Gastroesophageal sphincter (tissue), 3 donors: ENCODE measurements at regions not wholly inside any gene's neighbourhood (a gene's known extent, or its start where the extent isn't known, plus 50 kb on each side); places are given as distances from the start of the nearest gene placed in this dataset.

Source experiments
- CTCF ChIP-seq, 4 experiments: fragments of 200-600 bp in 2 of 4; fragments of 450-650 bp in 2 of 4; sonication (generic) in 1 of 4; IDR thresholded peaks; one replicate each; pipeline ENCODE4 v1.5.1; 2017 to 2019; ENCODE audit warnings: antibody characterized with exemption in 4 of 4, mild to moderate bottlenecking in 2 of 4, moderate library complexity in 2 of 4
- EP300 ChIP-seq: sonication (generic); formaldehyde crosslinking; IDR thresholded peaks from one replicate; pipeline ENCODE4 v1.6.1; 2017; ENCODE audit warnings: antibody characterized with exemption, mild to moderate bottlenecking
- POLR2A ChIP-seq, 2 donors: fragments of 450-650 bp; IDR thresholded peaks; one replicate each; pipeline ENCODE4 v1.6.1; 2017; ENCODE audit warnings: antibody characterized with exemption in 2 of 2, mild to moderate bottlenecking in 2 of 2, moderate library complexity in 1 of 2
- POLR2AphosphoS5 ChIP-seq: sonication (generic); formaldehyde crosslinking; IDR thresholded peaks from one replicate; pipeline ENCODE4 v1.6.1; 2017; ENCODE audit warnings: antibody characterized with exemption

- TF ChIP-seq CTCF (IDR thresholded peaks at IDR 0.05) (no peak), EP300 (no peak), POLR2A (IDR thresholded peaks at IDR 0.05) (no peak), POLR2AphosphoS5 (no peak)
These were observed 77.2 kb upstream of the STK17B start for GRCh38 chr2:196248467-196249094.
